IMR-90 (cell line): ENCODE measurements at regions not wholly inside any gene's neighbourhood (a gene's known extent, or its start where the extent isn't known, plus 50 kb on each side); places are given as distances from the start of the nearest gene placed in this dataset.

Experiments used
- BHLHE40 ChIP-seq: fragments of 150-350 bp; IDR thresholded peaks from 2 replicates; pipeline ENCODE4 v1.6.1; 2016; ENCODE audit warnings: mild to moderate bottlenecking, low read depth, low read length
- CEBPB ChIP-seq: IDR thresholded peaks from 2 replicates; pipeline ENCODE4 v1.6.1; 2012; ENCODE audit warnings: low read depth, low read length, improper control_type of control experiment
- CHD1 ChIP-seq: IDR thresholded peaks from 2 replicates; pipeline ENCODE4 v1.6.1; 2012; ENCODE audit warnings: low read depth, low read length, improper control_type of control experiment
- FOS ChIP-seq: fragments of 150-350 bp; IDR thresholded peaks from 2 replicates; pipeline ENCODE4 v1.6.1; 2016; ENCODE audit warnings: low read depth, low read length
- MAFK ChIP-seq: IDR thresholded peaks from 2 replicates; pipeline ENCODE4 v1.6.1; 2012; ENCODE audit warnings: low read depth, low read length, improper control_type of control experiment
- MXI1 ChIP-seq: IDR thresholded peaks from 2 replicates; pipeline ENCODE4 v1.6.1; 2012; ENCODE audit warnings: low read depth, mild to moderate bottlenecking, low read length, moderate library complexity, borderline replicate concordance
- POLR2A ChIP-seq: IDR thresholded peaks from 2 replicates; pipeline ENCODE4 v1.6.1; 2012; ENCODE audit warnings: mild to moderate bottlenecking, low read depth, low read length
- RAD21 ChIP-seq: IDR thresholded peaks from 2 replicates; pipeline ENCODE4 v1.6.1; 2012; ENCODE audit warnings: low read length, improper control_type of control experiment
- RCOR1 ChIP-seq: IDR thresholded peaks from 2 replicates; pipeline ENCODE4 v1.6.1; 2012; ENCODE audit warnings: mild to moderate bottlenecking, low read length, improper control_type of control experiment; ENCODE audit not compliant: insufficient replicate concordance
- RFX5 ChIP-seq: IDR thresholded peaks from 2 replicates; pipeline ENCODE4 v1.8.0; 2012; ENCODE audit warnings: low read depth, mild to moderate bottlenecking, low read length, moderate library complexity
- SMC3 ChIP-seq: fragments of 150-350 bp; IDR thresholded peaks from 2 replicates; pipeline ENCODE4 v1.6.1; 2016; ENCODE audit warnings: low read depth, mild to moderate bottlenecking, antibody characterized with exemption, low read length, moderate library complexity
- TF ChIP-seq, protein P1 (sequence below): conservative IDR thresholded peaks from 2 replicates; pipeline ENCODE4 v1.5.1; 2012; ENCODE audit warnings: mild to moderate bottlenecking, low read depth, low read length, improper control_type of control experiment
- TF ChIP-seq, protein P2 (sequence below): fragments of 150-350 bp; IDR thresholded peaks from 2 replicates; pipeline ENCODE4 v1.6.1; 2017; ENCODE audit warnings: mild to moderate bottlenecking, antibody characterized with exemption, low read length, low read depth
- TF ChIP-seq, protein P3 (sequence below): fragments of 150-350 bp; IDR thresholded peaks from 2 replicates; pipeline ENCODE4 v1.6.1; 2016; ENCODE audit warnings: low read depth, mild to moderate bottlenecking, low read length, moderate library complexity, borderline replicate concordance

DNA sequence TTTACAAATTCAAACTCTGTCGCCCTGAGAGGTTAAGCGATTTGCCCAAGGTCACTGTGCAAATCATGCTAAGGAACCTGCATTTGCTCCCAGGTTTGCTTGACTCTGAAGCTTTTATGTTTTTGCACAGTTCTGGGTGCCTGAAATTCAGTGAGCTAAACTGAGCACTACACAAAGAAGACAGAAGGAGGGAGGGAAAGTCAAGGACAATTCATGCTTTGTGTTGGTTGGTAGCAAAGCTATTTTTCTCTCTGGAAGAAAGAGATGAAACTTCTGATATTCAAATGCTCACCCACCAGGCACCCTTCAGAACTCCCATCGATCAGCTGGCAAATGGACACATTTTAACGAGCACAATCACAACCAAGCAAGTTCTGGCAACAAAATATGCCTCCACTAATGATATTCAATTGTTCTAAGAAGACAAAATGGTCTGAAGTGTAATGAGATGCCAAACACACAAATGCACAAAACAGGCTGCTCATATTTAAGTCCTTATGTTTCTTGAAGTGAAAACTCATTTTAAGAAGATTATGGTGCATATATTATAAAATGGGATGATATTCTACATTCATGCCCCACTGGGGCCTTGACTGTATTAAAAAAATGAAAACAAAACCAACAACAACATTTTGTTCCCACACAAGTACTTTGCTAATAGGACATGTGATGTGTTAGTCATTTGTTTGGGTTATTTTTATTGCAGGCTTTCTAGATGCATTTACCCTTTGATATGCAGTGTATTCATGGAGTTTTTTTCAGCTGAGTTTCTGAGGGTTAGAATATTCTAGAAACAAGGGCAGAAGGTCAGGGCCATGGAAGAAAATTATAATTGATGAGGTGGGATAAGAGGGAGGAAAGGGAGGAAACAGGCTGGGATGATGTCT lies 445.6 kb upstream of the CELF4 start:
- TF ChIP-seq, protein P1, sequence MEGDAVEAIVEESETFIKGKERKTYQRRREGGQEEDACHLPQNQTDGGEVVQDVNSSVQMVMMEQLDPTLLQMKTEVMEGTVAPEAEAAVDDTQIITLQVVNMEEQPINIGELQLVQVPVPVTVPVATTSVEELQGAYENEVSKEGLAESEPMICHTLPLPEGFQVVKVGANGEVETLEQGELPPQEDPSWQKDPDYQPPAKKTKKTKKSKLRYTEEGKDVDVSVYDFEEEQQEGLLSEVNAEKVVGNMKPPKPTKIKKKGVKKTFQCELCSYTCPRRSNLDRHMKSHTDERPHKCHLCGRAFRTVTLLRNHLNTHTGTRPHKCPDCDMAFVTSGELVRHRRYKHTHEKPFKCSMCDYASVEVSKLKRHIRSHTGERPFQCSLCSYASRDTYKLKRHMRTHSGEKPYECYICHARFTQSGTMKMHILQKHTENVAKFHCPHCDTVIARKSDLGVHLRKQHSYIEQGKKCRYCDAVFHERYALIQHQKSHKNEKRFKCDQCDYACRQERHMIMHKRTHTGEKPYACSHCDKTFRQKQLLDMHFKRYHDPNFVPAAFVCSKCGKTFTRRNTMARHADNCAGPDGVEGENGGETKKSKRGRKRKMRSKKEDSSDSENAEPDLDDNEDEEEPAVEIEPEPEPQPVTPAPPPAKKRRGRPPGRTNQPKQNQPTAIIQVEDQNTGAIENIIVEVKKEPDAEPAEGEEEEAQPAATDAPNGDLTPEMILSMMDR: no peak
- TF ChIP-seq FOS (no peak), POLR2A (no peak), RAD21 (no peak), BHLHE40 (no peak), RFX5 (no peak), RCOR1 (no peak), CEBPB (no peak), MAFK (no peak), SMC3 (no peak), CHD1 (no peak), MXI1 (no peak)
- TF ChIP-seq, protein P2, sequence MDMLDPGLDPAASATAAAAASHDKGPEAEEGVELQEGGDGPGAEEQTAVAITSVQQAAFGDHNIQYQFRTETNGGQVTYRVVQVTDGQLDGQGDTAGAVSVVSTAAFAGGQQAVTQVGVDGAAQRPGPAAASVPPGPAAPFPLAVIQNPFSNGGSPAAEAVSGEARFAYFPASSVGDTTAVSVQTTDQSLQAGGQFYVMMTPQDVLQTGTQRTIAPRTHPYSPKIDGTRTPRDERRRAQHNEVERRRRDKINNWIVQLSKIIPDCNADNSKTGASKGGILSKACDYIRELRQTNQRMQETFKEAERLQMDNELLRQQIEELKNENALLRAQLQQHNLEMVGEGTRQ: no peak
- TF ChIP-seq, protein P3, sequence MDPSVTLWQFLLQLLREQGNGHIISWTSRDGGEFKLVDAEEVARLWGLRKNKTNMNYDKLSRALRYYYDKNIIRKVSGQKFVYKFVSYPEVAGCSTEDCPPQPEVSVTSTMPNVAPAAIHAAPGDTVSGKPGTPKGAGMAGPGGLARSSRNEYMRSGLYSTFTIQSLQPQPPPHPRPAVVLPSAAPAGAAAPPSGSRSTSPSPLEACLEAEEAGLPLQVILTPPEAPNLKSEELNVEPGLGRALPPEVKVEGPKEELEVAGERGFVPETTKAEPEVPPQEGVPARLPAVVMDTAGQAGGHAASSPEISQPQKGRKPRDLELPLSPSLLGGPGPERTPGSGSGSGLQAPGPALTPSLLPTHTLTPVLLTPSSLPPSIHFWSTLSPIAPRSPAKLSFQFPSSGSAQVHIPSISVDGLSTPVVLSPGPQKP: no peak
